Testis (tissue), 2 donors: ENCODE measurements at regions not wholly inside any gene's neighbourhood (a gene's known extent, or its start where the extent isn't known, plus 50 kb on each side); places are given as distances from the start of the nearest gene placed in this dataset.

Source experiments
- CTCF ChIP-seq, 3 experiments: fragments of 450-650 bp in 2 of 3; fragments of 200-600 bp in 1 of 3; sonication (generic) in 1 of 3; IDR thresholded peaks; one replicate each; pipeline ENCODE4 v1.5.1; 2016 to 2019; ENCODE audit warnings: antibody characterized with exemption in 3 of 3, mild to moderate bottlenecking in 2 of 3, moderate library complexity in 1 of 3
- POLR2A ChIP-seq: fragments of 450-650 bp; IDR thresholded peaks from one replicate; pipeline ENCODE4 v1.6.1; 2017; ENCODE audit warnings: antibody characterized with exemption, mild to moderate bottlenecking, moderate library complexity

- TF ChIP-seq CTCF (IDR thresholded peaks at IDR 0.05) (no peak), POLR2A (no peak)
These were observed 501.3 kb downstream of the CD109 start for GRCh38 chr6:74197310-74197709.
